Sigmoid colon (tissue), 6 donors: ENCODE measurements at regions not wholly inside any gene's neighbourhood (a gene's known extent, or its start where the extent isn't known, plus 50 kb on each side); places are given as distances from the start of the nearest gene placed in this dataset.

Experiments
- DNase-seq: peaks from one replicate; pipeline ENCODE4 v3.0.0-alpha.2; 2019
- H3K27ac ChIP-seq, 4 donors: fragments of 200-600 bp; sonication (generic); one replicate each; pipeline ENCODE4 v1.5.1; 2016 to 2019; ENCODE audit warnings: mild to moderate bottlenecking in 1 of 4
- H3K27me3 ChIP-seq, 3 donors: fragments of 200-600 bp; sonication (generic); one replicate each; pipeline ENCODE4 v1.5.1; 2019; ENCODE audit warnings: mild to moderate bottlenecking in 1 of 3
- H3K36me3 ChIP-seq, 4 donors: fragments of 200-600 bp; sonication (generic); one replicate each; pipeline ENCODE4 v1.5.1; 2016 to 2019
- H3K4me1 ChIP-seq, 4 donors: fragments of 200-600 bp; sonication (generic); one replicate each; pipeline ENCODE4 v1.5.1; 2017 to 2019
- H3K4me3 ChIP-seq, 4 donors: fragments of 200-600 bp; sonication (generic); one replicate each; pipeline ENCODE4 v1.5.1; 2017 to 2019; ENCODE audit warnings: mild to moderate bottlenecking in 2 of 4, moderate library complexity in 1 of 4
- H3K9me3 ChIP-seq, 4 donors: fragments of 200-600 bp in 3 of 4; sonication (generic) in 3 of 4; one replicate each; pipeline versions ENCODE4 v1.5.1 to v1.6.1; 2013 to 2019
- CTCF ChIP-seq, 4 experiments: fragments of 450-650 bp in 3 of 4; fragments of 200-600 bp in 1 of 4; IDR thresholded peaks; one replicate each; pipeline ENCODE4 v1.5.1; 2016 to 2019; ENCODE audit warnings: antibody characterized with exemption in 4 of 4, mild to moderate bottlenecking in 3 of 4, moderate library complexity in 2 of 4
- EP300 ChIP-seq, 4 donors: sonication (generic); formaldehyde crosslinking; IDR thresholded peaks; one replicate each; pipeline ENCODE4 v1.6.1; 2017; ENCODE audit warnings: antibody characterized with exemption in 4 of 4
- POLR2A ChIP-seq, 2 donors: fragments of 450-650 bp; IDR thresholded peaks; one replicate each; pipeline ENCODE4 v1.6.1; 2016; ENCODE audit warnings: antibody characterized with exemption in 2 of 2, mild to moderate bottlenecking in 2 of 2, moderate library complexity in 2 of 2
- POLR2AphosphoS5 ChIP-seq, 4 donors: sonication (generic); formaldehyde crosslinking; IDR thresholded peaks; one replicate each; pipeline ENCODE4 v1.6.1; 2017; ENCODE audit warnings: antibody characterized with exemption in 4 of 4
- WGBS, 2 donors: extraction: QIAGEN DNeasy Blood & Tissue Kit; methylation state at CpG; one replicate each; pipeline ENCODE4 v1.1.7; 2013; 5-methylcytosine and 5-hydroxymethylcytosine counted together
- intact Hi-C: fragments of 100-400 bp; cut with DNase I; formaldehyde crosslinking; loops from one replicate; pipeline ENCODE4 v1.15.1; 2023
- donor health status: healthy with polysubstance abuse.
- donor health status: healthy.

GRCh38 chr5:1687301-1687970 is 112.2 kb downstream of the MRPL36 start:
- no peaks in the 10 kb centered on the region for H3K4me1 ChIP-seq
- no peak overlapping the region for H3K27ac ChIP-seq
- H3K36me3 ChIP-seq = no peaks in the 10 kb centered on the region
- H3K9me3 ChIP-seq = peaks cover 0 to 5% (median 0%) of the 10 kb centered on the region in 4 donors
- H3K4me3 ChIP-seq = no peak overlapping the region
- intact Hi-C loops = no loop called here
- 80 to 82% methylated on average over 13 of the region's 13 CpGs for WGBS, 2 donors
- peaks cover 0 to 12% (median 0%) of the 10 kb centered on the region in 3 donors for H3K27me3 ChIP-seq
- DNase-seq = no peak
- TF ChIP-seq POLR2AphosphoS5 (IDR thresholded peaks at IDR 0.05) (no peak), POLR2A (IDR thresholded peaks at IDR 0.05) (no peak), EP300 (IDR thresholded peaks at IDR 0.05) (no peak), CTCF (IDR thresholded peaks at IDR 0.05) (no peak)

- H3K27ac ChIP-seq = no peak overlapping the region
- WGBS, 2 donors = 49 to 68% methylated on average over 18 of the region's 18 CpGs
- H3K36me3 ChIP-seq = no peaks in the 10 kb centered on the region
- peaks cover 0 to 19% (median 7%) of the 10 kb centered on the region in 3 donors for H3K27me3 ChIP-seq
- no peak overlapping the region for H3K4me3 ChIP-seq
- H3K4me1 ChIP-seq = no peaks in the 10 kb centered on the region
- DNase-seq = no peak
- intact Hi-C loops = no loop called here
- TF ChIP-seq POLR2AphosphoS5 (IDR thresholded peaks at IDR 0.05) = no peak
- TF ChIP-seq EP300 (IDR thresholded peaks at IDR 0.05) = no peak
- TF ChIP-seq CTCF (IDR thresholded peaks at IDR 0.05) = no peak
- no peak for TF ChIP-seq POLR2A (IDR thresholded peaks at IDR 0.05)
- H3K9me3 ChIP-seq = peaks cover 0 to 5% (median 0%) of the 10 kb centered on the region in 4 donors
Observed at GRCh38 chr5:1686016-1686802, 113.4 kb downstream of the MRPL36 start.

GRCh38 chr5:1685066-1685465 is 114.6 kb downstream of the MRPL36 start:
- Histone ChIP-seq H3K4me1 (no peaks in the 10 kb centered on the region), H3K4me3 (no peak overlapping the region), H3K9me3 (peaks cover 0 to 5% (median 0%) of the 10 kb centered on the region in 4 donors), H3K36me3 (no peaks in the 10 kb centered on the region), H3K27ac (no peak overlapping the region), H3K27me3 (peaks cover 0 to 19% (median 7%) of the 10 kb centered on the region in 3 donors)
- WGBS, 2 donors = 69% methylated on average over 10 of the region's 10 CpGs
- no peak for TF ChIP-seq CTCF (IDR thresholded peaks at IDR 0.05)
- no peak for TF ChIP-seq EP300 (IDR thresholded peaks at IDR 0.05)
- no peak for TF ChIP-seq POLR2A (IDR thresholded peaks at IDR 0.05)
- TF ChIP-seq POLR2AphosphoS5 (IDR thresholded peaks at IDR 0.05) = no peak
- intact Hi-C loops = no loop called here
- DNase-seq = no peak

- intact Hi-C loops = no loop called here
- 71 to 72% methylated on average over 7 of the region's 7 CpGs for WGBS, 2 donors
- Histone ChIP-seq H3K9me3 (peaks cover 0 to 4% (median 2%) of the 10 kb centered on the region in 4 donors), H3K36me3 (no peaks in the 10 kb centered on the region), H3K4me1 (no peaks in the 10 kb centered on the region), H3K27ac (no peak overlapping the region), H3K4me3 (no peak overlapping the region), H3K27me3 (peaks cover 0 to 16% (median 7%) of the 10 kb centered on the region in 3 donors)
- TF ChIP-seq CTCF (IDR thresholded peaks at IDR 0.05) (no peak), POLR2A (IDR thresholded peaks at IDR 0.05) (no peak), EP300 (IDR thresholded peaks at IDR 0.05) (no peak), POLR2AphosphoS5 (IDR thresholded peaks at IDR 0.05) (no peak)
- DNase-seq = no peak
Observed at GRCh38 chr5:1681955-1682354, 117.7 kb downstream of the MRPL36 start.
